Loucy (cell line): ENCODE measurements at regions not wholly inside any gene's neighbourhood (a gene's known extent, or its start where the extent isn't known, plus 50 kb on each side); places are given as distances from the start of the nearest gene placed in this dataset.

Experiments
- H2AFZ ChIP-seq: fragments of 200-600 bp; sonication (generic); 2 replicates; pipeline ENCODE4 v1.6.0; 2016; ENCODE audit warnings: antibody characterized with exemption, mild to moderate bottlenecking, low read length, moderate library complexity
- H3F3A ChIP-seq: fragments of 200-600 bp; 2 replicates; pipeline ENCODE4 v1.6.0; 2016; ENCODE audit warnings: antibody characterized with exemption, low read depth, mild to moderate bottlenecking
- H3K27me3 ChIP-seq: fragments of 200-600 bp; sonication (generic); 2 replicates; pipeline ENCODE4 v1.6.1; 2014; ENCODE audit warnings: low read length, mild to moderate bottlenecking; ENCODE audit not compliant: insufficient read depth, poor library complexity, severe bottlenecking
- H3K36me3 ChIP-seq: fragments of 200-600 bp; sonication (generic); 2 replicates; pipeline ENCODE4 v1.6.1; 2016; ENCODE audit warnings: low read length; ENCODE audit not compliant: insufficient read depth
- H3K4me1 ChIP-seq: fragments of 200-600 bp; sonication (generic); 2 replicates; pipeline ENCODE4 v1.5.1; 2014; ENCODE audit warnings: low read length, mild to moderate bottlenecking; ENCODE audit not compliant: insufficient read depth, poor library complexity, severe bottlenecking
- H3K4me2 ChIP-seq: fragments of 200-600 bp; sonication (generic); 2 replicates; pipeline ENCODE4 v1.6.0; 2014; ENCODE audit warnings: antibody characterized with exemption, low read length, low read depth, mild to moderate bottlenecking; ENCODE audit not compliant: poor library complexity, severe bottlenecking
- H3K4me3 ChIP-seq: fragments of 200-600 bp; sonication (generic); 2 replicates; pipeline ENCODE4 v1.5.1; 2014; ENCODE audit warnings: low read length, mild to moderate bottlenecking, mixed read lengths; ENCODE audit not compliant: poor library complexity, severe bottlenecking
- H3K79me2 ChIP-seq: fragments of 200-600 bp; sonication (generic); 2 replicates; pipeline ENCODE4 v1.6.1; 2014; ENCODE audit warnings: low read length; ENCODE audit not compliant: insufficient read depth
- H3K9ac ChIP-seq: fragments of 200-600 bp; sonication (generic); 2 replicates; pipeline ENCODE4 v1.6.0; 2014; ENCODE audit warnings: mild to moderate bottlenecking, low read depth, low read length, moderate library complexity; ENCODE audit not compliant: poor library complexity, severe bottlenecking
- H3K9me2 ChIP-seq: fragments of 200-600 bp; sonication (generic); replicated peaks from 2 replicates; pipeline ENCODE4 v1.6.1; 2016; ENCODE audit warnings: low read depth, low read length, mixed read lengths
- H3K9me3 ChIP-seq: fragments of 200-600 bp; sonication (generic); 2 replicates; pipeline ENCODE4 v1.6.1; 2014; ENCODE audit warnings: mild to moderate bottlenecking, antibody characterized with exemption, low read length, low read depth; ENCODE audit not compliant: insufficient read depth
- H4K20me1 ChIP-seq: fragments of 200-600 bp; sonication (generic); 2 replicates; pipeline ENCODE4 v1.6.0; 2014; ENCODE audit warnings: antibody characterized with exemption, low read length, mild to moderate bottlenecking; ENCODE audit not compliant: insufficient read depth, poor library complexity, severe bottlenecking
- EZH2phosphoT487 ChIP-seq: fragments of 200-600 bp; IDR thresholded peaks from 2 replicates; pipeline ENCODE4 v1.6.1; 2018; ENCODE audit warnings: antibody characterized with exemption, mild to moderate bottlenecking, moderate library complexity, borderline replicate concordance
- TF ChIP-seq, protein P1 (sequence below): fragments of 200-600 bp; sonication (generic); conservative IDR thresholded peaks from 2 replicates; pipeline ENCODE4 v1.5.1; 2014; ENCODE audit warnings: mild to moderate bottlenecking, antibody characterized with exemption, low read length

DNA sequence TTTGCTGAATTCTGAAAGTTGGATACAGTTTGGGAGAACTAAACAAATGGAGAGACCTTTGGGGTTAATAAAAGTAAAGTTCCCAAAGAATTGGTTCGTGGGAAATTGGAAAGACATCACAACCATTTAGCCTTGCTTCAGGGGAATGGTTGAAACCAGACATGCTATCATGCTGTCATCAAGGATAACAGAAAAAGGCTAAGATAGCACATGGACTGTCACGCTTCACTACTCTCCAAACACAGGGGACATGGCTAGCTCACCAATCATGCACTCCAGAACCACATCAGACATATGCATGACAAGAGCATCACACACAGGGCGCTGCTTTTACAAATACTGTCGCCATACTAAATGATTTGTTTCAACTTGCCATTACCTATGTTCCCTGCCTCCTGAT lies 671.7 kb upstream of the ROBO1 start:
- Histone ChIP-seq H3K9me2 (no peaks in the 10 kb centered on the region), H3K9ac (no peak overlapping the region), H3K4me3 (no peak overlapping the region), H2AFZ (no peak overlapping the region), H4K20me1 (no peaks in the 10 kb centered on the region), H3K27me3 (no peaks in the 10 kb centered on the region), H3K9me3 (no peaks in the 10 kb centered on the region), H3K79me2 (no peaks in the 10 kb centered on the region), H3K4me1 (no peaks in the 10 kb centered on the region), H3K4me2 (no peak overlapping the region), H3K36me3 (no peaks in the 10 kb centered on the region), H3F3A (no peaks in the 10 kb centered on the region)
- no peak for TF ChIP-seq EZH2phosphoT487
- TF ChIP-seq, protein P1, sequence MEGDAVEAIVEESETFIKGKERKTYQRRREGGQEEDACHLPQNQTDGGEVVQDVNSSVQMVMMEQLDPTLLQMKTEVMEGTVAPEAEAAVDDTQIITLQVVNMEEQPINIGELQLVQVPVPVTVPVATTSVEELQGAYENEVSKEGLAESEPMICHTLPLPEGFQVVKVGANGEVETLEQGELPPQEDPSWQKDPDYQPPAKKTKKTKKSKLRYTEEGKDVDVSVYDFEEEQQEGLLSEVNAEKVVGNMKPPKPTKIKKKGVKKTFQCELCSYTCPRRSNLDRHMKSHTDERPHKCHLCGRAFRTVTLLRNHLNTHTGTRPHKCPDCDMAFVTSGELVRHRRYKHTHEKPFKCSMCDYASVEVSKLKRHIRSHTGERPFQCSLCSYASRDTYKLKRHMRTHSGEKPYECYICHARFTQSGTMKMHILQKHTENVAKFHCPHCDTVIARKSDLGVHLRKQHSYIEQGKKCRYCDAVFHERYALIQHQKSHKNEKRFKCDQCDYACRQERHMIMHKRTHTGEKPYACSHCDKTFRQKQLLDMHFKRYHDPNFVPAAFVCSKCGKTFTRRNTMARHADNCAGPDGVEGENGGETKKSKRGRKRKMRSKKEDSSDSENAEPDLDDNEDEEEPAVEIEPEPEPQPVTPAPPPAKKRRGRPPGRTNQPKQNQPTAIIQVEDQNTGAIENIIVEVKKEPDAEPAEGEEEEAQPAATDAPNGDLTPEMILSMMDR, result no peak

DNA sequence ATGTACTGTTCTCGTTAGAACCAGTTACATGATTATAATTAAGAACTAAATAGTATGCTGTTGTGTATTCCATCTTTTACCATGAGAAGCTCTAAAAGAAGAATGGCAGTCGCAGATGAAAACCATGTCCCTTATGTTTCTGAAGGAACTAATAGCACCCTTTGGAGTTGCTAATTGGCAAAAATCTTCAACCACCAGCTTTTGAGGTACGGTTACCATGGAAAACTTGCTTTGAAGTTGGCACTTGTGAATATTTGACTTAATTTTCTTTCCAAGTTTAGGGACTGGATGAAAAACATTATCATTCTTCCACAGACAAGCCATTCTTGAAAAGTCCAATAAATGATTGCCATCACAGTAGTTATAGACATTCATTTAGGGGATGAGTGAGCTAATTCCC lies 666.6 kb upstream of the ROBO1 start:
- Histone ChIP-seq H4K20me1 (no peaks in the 10 kb centered on the region), H3K4me1 (no peaks in the 10 kb centered on the region), H3K9ac (no peak overlapping the region), H3K27me3 (no peaks in the 10 kb centered on the region), H3K79me2 (no peaks in the 10 kb centered on the region), H3K9me3 (no peaks in the 10 kb centered on the region), H3F3A (no peaks in the 10 kb centered on the region), H3K4me2 (no peak overlapping the region), H2AFZ (no peak overlapping the region), H3K9me2 (0 out of 2 replicates have a peak, but pooled peaks cover 4% of the 10 kb centered on the region), H3K4me3 (no peak overlapping the region), H3K36me3 (no peaks in the 10 kb centered on the region)
- TF ChIP-seq, protein P1, result no peak
- no peak for TF ChIP-seq EZH2phosphoT487

DNA sequence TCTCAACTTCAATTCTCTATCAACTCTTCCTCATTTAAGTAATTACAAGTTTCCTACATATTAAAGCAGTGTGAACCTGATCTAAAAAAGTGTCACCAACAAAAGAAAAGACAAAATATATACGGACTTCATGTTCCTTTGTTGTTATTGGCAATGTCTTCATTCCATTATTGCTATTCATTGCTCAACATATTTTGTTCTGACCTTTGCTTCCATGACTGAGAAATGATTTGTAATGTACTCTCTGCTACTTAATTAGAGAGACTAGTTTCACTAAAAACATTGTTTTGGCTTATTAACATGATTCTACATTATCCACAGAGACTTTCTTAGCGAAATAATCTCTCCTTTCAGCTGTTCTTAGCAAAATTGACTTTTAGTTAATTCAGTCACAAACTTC lies 657.2 kb upstream of the ROBO1 start:
- Histone ChIP-seq H3K9me2 (no peaks in the 10 kb centered on the region), H3K4me2 (no peak overlapping the region), H3K4me1 (no peaks in the 10 kb centered on the region), H3F3A (no peaks in the 10 kb centered on the region), H3K27me3 (no peaks in the 10 kb centered on the region), H3K4me3 (no peak overlapping the region), H3K9me3 (no peaks in the 10 kb centered on the region), H2AFZ (no peak overlapping the region), H3K9ac (no peak overlapping the region), H3K79me2 (no peaks in the 10 kb centered on the region), H3K36me3 (no peaks in the 10 kb centered on the region), H4K20me1 (no peaks in the 10 kb centered on the region)
- TF ChIP-seq EZH2phosphoT487, result no peak
- TF ChIP-seq, protein P1, result no peak
